KMS-11 (cell line): ENCODE measurements at regions not wholly inside any gene's neighbourhood (a gene's known extent, or its start where the extent isn't known, plus 50 kb on each side); places are given as distances from the start of the nearest gene placed in this dataset.

Experiments used
- H2AFZ ChIP-seq: fragments of 200-600 bp; sonication (generic); 2 replicates; pipeline ENCODE4 v1.6.1; 2016; ENCODE audit warnings: antibody characterized with exemption, mixed run types, low read depth
- H3K27ac ChIP-seq: fragments of 200-600 bp; sonication (generic); 2 replicates; pipeline ENCODE4 v1.6.1; 2016; ENCODE audit warnings: mild to moderate bottlenecking, mixed run types
- H3K27me3 ChIP-seq: fragments of 200-600 bp; sonication (generic); 2 replicates; pipeline ENCODE4 v1.6.1; 2017; ENCODE audit warnings: mild to moderate bottlenecking, low read depth, mixed run types, moderate library complexity; ENCODE audit not compliant: insufficient read depth
- H3K36me3 ChIP-seq: fragments of 200-600 bp; sonication (generic); 2 replicates; pipeline ENCODE4 v1.6.1; 2017; ENCODE audit warnings: mild to moderate bottlenecking, mixed run types; ENCODE audit not compliant: insufficient read depth
- H3K4me1 ChIP-seq: fragments of 200-600 bp; sonication (generic); 2 replicates; pipeline ENCODE4 v1.6.1; 2016; ENCODE audit warnings: mild to moderate bottlenecking, low read depth, mixed run types; ENCODE audit not compliant: poor library complexity, severe bottlenecking
- H3K4me2 ChIP-seq: fragments of 200-600 bp; sonication (generic); 2 replicates; pipeline ENCODE4 v1.7.0; 2016; ENCODE audit warnings: mild to moderate bottlenecking, mixed run types
- H3K4me3 ChIP-seq: fragments of 200-600 bp; sonication (generic); IDR thresholded peaks from 2 replicates; pipeline ENCODE4 v1.6.1; 2017; ENCODE audit warnings: low read depth, low read length, mixed read lengths; ENCODE audit not compliant: insufficient read depth
- H3K79me2 ChIP-seq: fragments of 200-600 bp; sonication (generic); 2 replicates; pipeline ENCODE4 v1.6.1; 2016; ENCODE audit warnings: low read depth, mixed run types; ENCODE audit not compliant: insufficient read depth
- H3K9ac ChIP-seq: fragments of 200-600 bp; sonication (generic); 2 replicates; pipeline ENCODE4 v1.6.1; 2016; ENCODE audit warnings: mild to moderate bottlenecking, mixed run types
- H4K20me1 ChIP-seq: fragments of 200-600 bp; sonication (generic); 2 replicates; pipeline ENCODE4 v1.6.1; 2016; ENCODE audit warnings: mild to moderate bottlenecking, mixed run types; ENCODE audit not compliant: insufficient read depth
- CTCF ChIP-seq: fragments of 200-600 bp; sonication (generic); conservative IDR thresholded peaks from 2 replicates; pipeline ENCODE4 v1.6.1; 2017; ENCODE audit warnings: low read depth, mild to moderate bottlenecking, antibody characterized with exemption, low read length, moderate library complexity, mixed read lengths

- no peak overlapping the region for H3K9ac ChIP-seq
- H3K79me2 ChIP-seq = no peaks in the 10 kb centered on the region
- no peaks in the 10 kb centered on the region for H3K27me3 ChIP-seq
- peaks cover 18% of the 10 kb centered on the region for H3K4me1 ChIP-seq
- H2AFZ ChIP-seq = 0 out of 2 replicates have a peak overlapping the region, but pooled peaks have one; percentile 10
- peak overlapping the region; percentile 33; the same call in 1 of the 2 replicates for H3K4me2 ChIP-seq
- H3K4me3 ChIP-seq = no peak overlapping the region
- peak overlapping the region; percentile 26; the same call in 1 of the 2 replicates for H3K27ac ChIP-seq
- H4K20me1 ChIP-seq = no peaks in the 10 kb centered on the region
- no peak for TF ChIP-seq CTCF
- H3K36me3 ChIP-seq = no peaks in the 10 kb centered on the region
Observed at GRCh38 chr11:109526931-109527330, 104.9 kb downstream of the C11orf87 start.

GRCh38 chr11:109527496-109527895 lies 105.5 kb downstream of the C11orf87 start:
- Histone ChIP-seq H3K79me2 (no peaks in the 10 kb centered on the region), H3K9ac (no peak overlapping the region), H2AFZ (peak overlapping the region; percentile 10; the same call in 1 of the 2 replicates), H3K27me3 (no peaks in the 10 kb centered on the region), H3K4me1 (peaks cover 18% of the 10 kb centered on the region), H3K4me2 (peak overlapping the region; percentile 33; the same call in 1 of the 2 replicates), H4K20me1 (no peaks in the 10 kb centered on the region), H3K27ac (peak overlapping the region; percentile 26; the same call in 1 of the 2 replicates), H3K4me3 (no peak overlapping the region), H3K36me3 (no peaks in the 10 kb centered on the region)
- TF ChIP-seq CTCF = no peak

- H3K4me2 ChIP-seq = no peak overlapping the region
- H2AFZ ChIP-seq = no peak overlapping the region
Observed at GRCh38 chr11:109547356-109548027, 125.5 kb downstream of the C11orf87 start.

GRCh38 chr11:109552376-109552775 lies 130.4 kb downstream of the C11orf87 start:
- Histone ChIP-seq H3K27me3 (no peaks in the 10 kb centered on the region), H3K79me2 (no peaks in the 10 kb centered on the region), H2AFZ (no peak overlapping the region), H3K4me1 (no peaks in the 10 kb centered on the region), H3K27ac (no peak overlapping the region), H3K4me2 (no peak overlapping the region), H3K36me3 (no peaks in the 10 kb centered on the region), H4K20me1 (no peaks in the 10 kb centered on the region), H3K4me3 (no peak overlapping the region), H3K9ac (no peak overlapping the region)
- no peak for TF ChIP-seq CTCF

More at GRCh38 chr11:109547356-109548027, 125.5 kb downstream of the C11orf87 start:
- Histone ChIP-seq H3K27me3 (no peaks in the 10 kb centered on the region), H3K4me3 (no peak overlapping the region), H3K27ac (no peak overlapping the region), H3K4me1 (no peaks in the 10 kb centered on the region), H3K9ac (no peak overlapping the region), H4K20me1 (no peaks in the 10 kb centered on the region), H3K79me2 (no peaks in the 10 kb centered on the region), H3K36me3 (no peaks in the 10 kb centered on the region)
- no peak for TF ChIP-seq CTCF
